Fibroblast of mammary gland (primary cell): ENCODE measurements at regions not wholly inside any gene's neighbourhood (a gene's known extent, or its start where the extent isn't known, plus 50 kb on each side); places are given as distances from the start of the nearest gene placed in this dataset.

Source experiments
- DNase-seq: peaks from one replicate; pipeline ENCODE4 v3.0.0-alpha.2; 2010; ENCODE audit warnings: low read depth
- H3K4me3 ChIP-seq: 2 replicates; pipeline ENCODE4 v1.5.1; 2011; ENCODE audit warnings: low read depth, mild to moderate bottlenecking, low read length, moderate library complexity; ENCODE audit not compliant: control insufficient read depth
- CTCF ChIP-seq: conservative IDR thresholded peaks from 2 replicates; pipeline ENCODE4 v1.5.1; 2011; ENCODE audit warnings: low read depth, low read length, inconsistent platforms; ENCODE audit not compliant: control insufficient read depth, insufficient read depth

DNA sequence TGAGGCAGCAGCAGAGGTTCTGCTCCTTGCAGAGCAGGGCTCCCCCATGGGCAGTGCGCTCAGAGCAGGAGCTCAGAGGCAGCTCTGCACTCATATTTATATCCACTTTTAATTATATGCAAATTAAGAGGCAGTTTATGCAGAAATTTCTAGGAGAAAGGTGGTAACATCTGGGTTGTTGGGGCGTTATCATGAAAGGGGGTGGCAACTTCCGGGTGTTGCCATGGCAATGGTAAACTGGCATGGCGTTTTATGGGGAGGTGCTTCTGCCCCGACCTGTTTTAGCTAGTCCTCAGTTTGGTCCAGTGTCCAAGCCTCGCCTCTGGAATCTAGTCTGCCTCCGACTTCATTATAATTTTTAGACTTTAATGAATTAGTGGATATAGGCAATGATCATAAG lies 1191.7 kb downstream of the TBC1D22A start:
- H3K4me3 ChIP-seq: no peak overlapping the region
- peak; percentile 10 for DNase-seq
- no peak for TF ChIP-seq CTCF

DNA sequence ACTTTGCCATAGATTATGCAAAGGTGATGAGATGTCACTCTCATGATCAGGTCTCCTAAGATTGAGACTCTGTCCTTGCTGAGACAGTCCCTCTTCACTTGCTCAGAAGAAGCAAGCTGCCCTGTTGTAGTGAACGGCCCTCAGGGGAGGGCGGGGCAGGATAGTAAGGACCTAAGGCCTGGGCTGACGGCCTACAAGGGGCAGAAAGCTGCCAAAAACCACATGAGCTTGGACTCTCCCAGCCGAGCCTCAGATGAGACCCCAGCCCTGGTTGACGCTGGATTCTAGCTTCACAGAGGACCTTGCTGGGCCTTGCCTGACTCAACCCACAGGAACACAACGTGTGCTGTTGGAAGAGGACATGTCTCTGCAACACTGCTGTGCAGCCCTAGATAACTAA lies 1182.5 kb downstream of the TBC1D22A start:
- no peak for DNase-seq
- no peak for TF ChIP-seq CTCF
- no peak overlapping the region for H3K4me3 ChIP-seq

DNA sequence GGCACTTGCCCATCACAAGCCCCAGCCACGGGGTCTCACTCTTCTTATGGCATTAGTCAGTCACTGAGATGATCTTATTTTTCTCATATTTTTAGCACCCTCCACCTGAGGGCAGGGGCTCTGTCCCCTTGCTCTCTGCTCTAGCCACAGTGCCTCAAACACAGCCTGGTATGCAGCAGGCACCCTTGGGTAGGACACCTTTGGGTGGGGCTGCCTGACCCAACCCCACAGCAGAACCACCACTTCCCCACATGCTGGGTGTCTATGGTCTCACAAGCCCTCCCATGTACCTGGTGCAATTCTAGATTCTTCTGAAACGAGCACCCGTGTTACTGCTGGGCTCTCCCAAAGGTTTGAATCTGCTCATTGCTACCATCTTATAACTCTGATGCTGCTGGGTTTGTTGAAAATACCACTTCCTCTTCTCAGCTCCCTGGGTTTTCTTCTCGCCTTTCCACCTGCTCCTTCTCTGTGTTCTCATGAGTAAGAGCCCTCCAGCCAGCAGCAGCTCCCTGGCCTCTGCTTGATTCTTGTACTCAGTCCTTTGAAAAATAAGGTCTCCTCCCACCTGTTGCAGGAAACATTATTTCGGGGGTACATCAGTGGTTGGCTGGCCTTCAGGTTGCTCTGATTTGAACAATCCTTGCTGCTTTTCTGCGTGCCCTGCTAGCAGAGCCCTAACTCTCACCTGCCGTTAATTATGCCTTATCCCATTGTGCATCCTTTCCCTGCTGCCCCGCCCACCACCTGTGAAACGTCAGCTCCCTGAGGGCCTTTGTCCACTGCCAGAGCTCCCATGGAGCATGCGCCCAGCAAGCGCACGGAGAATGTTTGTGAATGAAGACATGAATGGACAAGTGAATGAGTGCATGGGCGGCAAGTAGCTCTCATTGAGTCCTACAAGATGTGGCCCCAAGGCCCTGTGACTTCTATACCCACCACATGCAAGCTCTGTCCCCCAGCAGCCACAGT lies 1181.6 kb downstream of the TBC1D22A start:
- DNase-seq: no peak
- no peak overlapping the region for H3K4me3 ChIP-seq
- no peak for TF ChIP-seq CTCF

- TF ChIP-seq CTCF: no peak
- no peak for DNase-seq
- H3K4me3 ChIP-seq: no peak overlapping the region
These were observed 1177.8 kb downstream of the TBC1D22A start for GRCh38 chr22:47940211-47940610.

DNA sequence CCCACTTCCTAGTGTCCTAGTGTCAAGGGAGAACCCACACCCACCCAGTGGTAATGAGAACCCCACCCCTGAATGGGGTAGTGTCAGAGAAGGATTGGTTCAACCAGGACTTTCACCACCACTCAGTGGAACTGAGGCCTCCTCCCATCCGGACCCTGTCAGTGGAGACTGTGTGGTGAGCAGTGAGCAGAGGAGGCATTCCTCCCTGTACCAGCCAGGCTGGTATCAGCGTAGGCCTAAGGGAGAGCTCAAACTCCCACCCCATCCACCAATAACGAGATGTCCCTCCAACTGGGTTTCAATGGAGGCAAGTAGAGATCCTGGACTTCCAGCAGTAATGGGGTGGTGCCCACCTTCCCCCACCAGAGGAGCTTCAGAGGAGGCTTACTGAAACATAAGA lies 1171.4 kb downstream of the TBC1D22A start:
- no peak for DNase-seq

DNA sequence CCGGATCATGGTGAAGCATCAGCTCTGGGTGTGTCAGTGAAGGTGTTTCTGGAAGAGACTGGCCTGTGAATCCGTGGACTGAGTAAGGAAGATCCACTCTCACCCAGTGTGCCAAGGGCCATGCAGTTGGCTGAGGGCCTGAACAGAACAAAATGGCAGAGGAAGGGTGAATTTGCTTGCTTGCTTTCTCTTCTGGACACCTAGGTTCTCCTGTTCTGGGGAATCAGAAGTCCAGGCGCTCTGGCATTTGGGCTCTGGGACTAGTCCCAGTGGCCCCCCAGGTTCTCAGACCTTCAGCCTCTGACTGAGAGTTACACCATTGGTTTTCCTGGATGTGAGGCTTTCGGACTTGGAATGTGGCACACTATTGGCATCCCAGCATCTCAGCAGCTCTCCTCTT lies 1170.8 kb downstream of the TBC1D22A start:
- no peak for DNase-seq
- H3K4me3 ChIP-seq: no peak overlapping the region
- no peak for TF ChIP-seq CTCF

More for the DNA sequence above, 1171.4 kb downstream of the TBC1D22A start:
- no peak for TF ChIP-seq CTCF
- no peak overlapping the region for H3K4me3 ChIP-seq

GRCh38 chr22:47929646-47930185 lies 1167.3 kb downstream of the TBC1D22A start:
- DNase-seq: no peak
- no peak overlapping the region for H3K4me3 ChIP-seq
- no peak for TF ChIP-seq CTCF
